A549 (cell line): ENCODE measurements at regions not wholly inside any gene's neighbourhood (a gene's known extent, or its start where the extent isn't known, plus 50 kb on each side); places are given as distances from the start of the nearest gene placed in this dataset.

Experiments used
- ATAC-seq, 2 experiments: fragments of 200-7000 bp in 1 of 2; fragments of >200 bp in 1 of 2; cut with Nextera tagmentation in 1 of 2; cut with Tn5 transposase in 1 of 2; 3 replicates each; pipeline versions ENCODE4 v1.8.0 to v1.9.1; 2018 to 2020; ENCODE audit warnings: mild to moderate bottlenecking in 1 of 2, moderate library complexity in 1 of 2
- CTCF ChIA-PET: fragments of 300-600 bp; sonication (Branson Sonifier 250); formaldehyde crosslinking; extraction: SDS; loops from one replicate; lab custom pipeline; 2021; ENCODE audit warnings: antibody characterized with exemption, inconsistent platforms; lab: Yijun Ruan, JAX
- POLR2A ChIA-PET: fragments of 350-600 bp; formaldehyde crosslinking; extraction: SDS; loops from one replicate; lab custom pipeline; 2021; ENCODE audit warnings: antibody characterized with exemption, inconsistent platforms; lab: Yijun Ruan, JAX
- DNase-seq, 2 experiments: peaks; one replicate each; pipeline versions ENCODE4 v3.0.0 to v3.0.0-alpha.2; 2011 to 2016; ENCODE audit warnings: low read depth in 1 of 2, low spot score in 1 of 2
- FAIRE-seq: peaks from 2 replicates; lab custom pipeline; 2011; peaks lifted over from hg19 to GRCh38; lab: Jason Lieb, UNC
- H3K27ac ChIP-seq, 2 experiments: fragments of >200 bp; sonication (Bioruptor Twin); formaldehyde crosslinking; 3 replicates each; pipeline ENCODE4 v1.5.1; 2016 to 2017
- H3K4me1 ChIP-seq: fragments of >200 bp; sonication (Bioruptor Twin); formaldehyde crosslinking; 3 replicates; pipeline ENCODE4 v1.6.1; 2016
- H3K4me2 ChIP-seq: fragments of >200 bp; sonication (Bioruptor Twin); formaldehyde crosslinking; 3 replicates; pipeline ENCODE4 v1.6.1; 2016
- H3K4me3 ChIP-seq: fragments of >200 bp; sonication (Bioruptor Twin); formaldehyde crosslinking; 3 replicates; pipeline ENCODE4 v1.5.1; 2016
- H3K9me3 ChIP-seq: fragments of >200 bp; sonication (Bioruptor Twin); formaldehyde crosslinking; 3 replicates; pipeline ENCODE4 v1.6.1; 2016
- ATOH8 ChIP-seq: fragments of 250-450 bp; sonication (Bioruptor Pico); IDR thresholded peaks from 2 replicates; pipeline ENCODE4 v1.5.0; 2020; ENCODE audit warnings: low read depth, mild to moderate bottlenecking, moderate library complexity
- BCL3 ChIP-seq: fragments of >200 bp; sonication (Bioruptor Twin); formaldehyde crosslinking; IDR thresholded peaks from 3 replicates; pipeline ENCODE4 v1.6.1; 2016
- CBX2 ChIP-seq: fragments of 200-600 bp; sonication (generic); IDR thresholded peaks from 2 replicates; pipeline ENCODE4 v1.6.1; 2016; ENCODE audit warnings: low read depth, mild to moderate bottlenecking, borderline replicate concordance
- CEBPB ChIP-seq, 2 experiments: fragments of >200 bp in 1 of 2; sonication (Bioruptor Twin) in 1 of 2; formaldehyde crosslinking in 1 of 2; IDR thresholded peaks; 2 replicates each; pipeline ENCODE4 v1.6.1; 2012 to 2016
- CHD2 ChIP-seq: fragments of 150-350 bp; IDR thresholded peaks from 2 replicates; pipeline ENCODE4 v1.6.1; 2014; ENCODE audit warnings: low read length; ENCODE audit not compliant: partially characterized antibody
- E2F6 ChIP-seq: IDR thresholded peaks from 2 replicates; pipeline ENCODE4 v1.6.1; 2012; ENCODE audit warnings: low read depth, borderline replicate concordance
- FOSL2 ChIP-seq, 2 experiments: fragments of 450-650 bp in 1 of 2; fragments of >200 bp in 1 of 2; sonication (Bioruptor Twin) in 1 of 2; formaldehyde crosslinking; IDR thresholded peaks; 2 replicates each; pipeline versions ENCODE4 v1.5.0 to v1.6.1; 2016 to 2020; ENCODE audit warnings: mild to moderate bottlenecking in 1 of 2, moderate library complexity in 1 of 2
- GATA3 ChIP-seq: IDR thresholded peaks from 2 replicates; pipeline ENCODE4 v1.6.1; 2012; ENCODE audit warnings: borderline replicate concordance
- HDAC2 ChIP-seq: fragments of 200-600 bp; sonication (generic); IDR thresholded peaks from 2 replicates; pipeline ENCODE4 v1.6.1; 2016
- HEYL ChIP-seq: fragments of 250-450 bp; sonication (Bioruptor Pico); IDR thresholded peaks from 2 replicates; pipeline ENCODE4 v1.8.0; 2021; ENCODE audit warnings: mild to moderate bottlenecking, moderate library complexity
- HOXB13 ChIP-seq: fragments of 250-450 bp; sonication (Bioruptor Pico); IDR thresholded peaks from 2 replicates; pipeline ENCODE4 v1.5.0; 2020; ENCODE audit warnings: low read depth, mild to moderate bottlenecking, moderate library complexity
- MAFK ChIP-seq: fragments of 450-650 bp; IDR thresholded peaks from 2 replicates; pipeline ENCODE4 v1.6.1; 2014; ENCODE audit not compliant: partially characterized antibody
- NR3C1 ChIP-seq: fragments of >200 bp; sonication (Bioruptor Twin); formaldehyde crosslinking; IDR thresholded peaks from 3 replicates; pipeline ENCODE4 v1.6.1; 2017
- POLR2A ChIP-seq: IDR thresholded peaks from 2 replicates; pipeline ENCODE4 v1.6.1; 2012; ENCODE audit warnings: mild to moderate bottlenecking, low read length
- RARB ChIP-seq: fragments of 250-450 bp; sonication (Bioruptor Pico); IDR thresholded peaks from 2 replicates; pipeline ENCODE4 v1.8.0; 2021; ENCODE audit warnings: mild to moderate bottlenecking, moderate library complexity
- TFCP2L1 ChIP-seq: fragments of 250-450 bp; sonication (Bioruptor Pico); IDR thresholded peaks from 2 replicates; pipeline ENCODE4 v1.5.0; 2021; ENCODE audit warnings: mild to moderate bottlenecking
- USF2 ChIP-seq: fragments of 450-650 bp; IDR thresholded peaks from 2 replicates; pipeline ENCODE4 v1.6.1; 2014; ENCODE audit warnings: antibody characterized with exemption
- ZFP36 ChIP-seq: fragments of 450-650 bp; IDR thresholded peaks from 2 replicates; pipeline ENCODE4 v1.6.1; 2014; ENCODE audit warnings: borderline replicate concordance; ENCODE audit not compliant: partially characterized antibody
- ZNF302 ChIP-seq: fragments of 250-450 bp; sonication (Bioruptor Pico); IDR thresholded peaks from 2 replicates; pipeline ENCODE4 v1.9.0; 2021; ENCODE audit warnings: inconsistent platforms, mild to moderate bottlenecking, moderate library complexity
- WGBS: methylation state at CpG from one replicate; pipeline ENCODE4 v1.1.6; 2017; ENCODE audit errors: missing lambda C conversion rate; 5-methylcytosine and 5-hydroxymethylcytosine counted together
- TF ChIP-seq, protein P1 (sequence below): IDR thresholded peaks from 2 replicates; pipeline ENCODE4 v1.6.1; 2012

GRCh38 chr17:77306790-77307478, 166.2 kb downstream of the SEC14L1 start:
- FAIRE-seq, result no peak
- 47% methylated on average over 13 of the region's 18 CpGs for WGBS
- peak overlapping the region; percentile 83 for H3K4me2 ChIP-seq
- CTCF ChIA-PET, result no interaction called here
- peaks cover 77% of the 10 kb centered on the region for H3K4me1 ChIP-seq
- H3K4me3 ChIP-seq, result peak overlapping the region; percentile 14; the same call in 1 of the 3 replicates
- TF ChIP-seq NR3C1, result no peak
- TF ChIP-seq, protein P1, sequence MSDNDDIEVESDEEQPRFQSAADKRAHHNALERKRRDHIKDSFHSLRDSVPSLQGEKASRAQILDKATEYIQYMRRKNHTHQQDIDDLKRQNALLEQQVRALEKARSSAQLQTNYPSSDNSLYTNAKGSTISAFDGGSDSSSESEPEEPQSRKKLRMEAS, result peak; percentile 61
- TF ChIP-seq FOSL2 (IDR thresholded peaks at IDR 0.05), result no peak
- TF ChIP-seq FOSL2 (CRISPR knock-in tag; IDR thresholded peaks at IDR 0.05), result peak; percentile 10; the same call in 1 of the 2 replicates
- TF ChIP-seq E2F6, result peak; percentile 47; the same call in 1 of the 2 replicates
- 0 out of 2 replicates have a peak, but pooled peaks have one; percentile 47 for TF ChIP-seq GATA3
- TF ChIP-seq, all 56 proteins: peak for 4
- peak; percentile 30 to 43; a peak in 5 of 6 replicates for ATAC-seq
- Histone ChIP-seq H3K9me3 (no peaks in the 10 kb centered on the region), H3K27ac (peak overlapping the region; percentile 77 to 88)
- POLR2A ChIA-PET, result no interaction called here
- peak in 1 of 2 experiments; percentile 60 for DNase-seq

GRCh38 chr17:77307479-77308198, 166.9 kb downstream of the SEC14L1 start:
- peak in 1 of 2 experiments; percentile 7; a peak in 4 of 6 replicates for ATAC-seq
- peak overlapping the region; percentile 77 to 88; a peak in 5 of 6 replicates for H3K27ac ChIP-seq
- 90% methylated on average over 12 of the region's 12 CpGs for WGBS
- peak overlapping the region; percentile 83 for H3K4me2 ChIP-seq
- FAIRE-seq, result no peak
- DNase-seq, result no peak
- H3K9me3 ChIP-seq, result no peaks in the 10 kb centered on the region
- peaks cover 70% of the 10 kb centered on the region for H3K4me1 ChIP-seq
- no peak overlapping the region for H3K4me3 ChIP-seq
- CTCF ChIA-PET, result interaction anchor here (1.4 to 1.9 kb wide), 2 partner anchors 8 to 15 kb away, joined by 4 to 5 read pairs; no protein-coding TSS in a partner anchor
- POLR2A ChIA-PET, result no interaction called here
- TF ChIP-seq MAFK, result no peak
- no peak for TF ChIP-seq TFCP2L1 (CRISPR knock-in tag)
- TF ChIP-seq POLR2A, result no peak
- TF ChIP-seq RARB (CRISPR knock-in tag), result no peak
- no peak for TF ChIP-seq ZNF302 (CRISPR knock-in tag)
- TF ChIP-seq HDAC2, result no peak
- no peak for TF ChIP-seq CHD2
- TF ChIP-seq BCL3, result no peak
- TF ChIP-seq, all 56 proteins: peak for 0

DNA sequence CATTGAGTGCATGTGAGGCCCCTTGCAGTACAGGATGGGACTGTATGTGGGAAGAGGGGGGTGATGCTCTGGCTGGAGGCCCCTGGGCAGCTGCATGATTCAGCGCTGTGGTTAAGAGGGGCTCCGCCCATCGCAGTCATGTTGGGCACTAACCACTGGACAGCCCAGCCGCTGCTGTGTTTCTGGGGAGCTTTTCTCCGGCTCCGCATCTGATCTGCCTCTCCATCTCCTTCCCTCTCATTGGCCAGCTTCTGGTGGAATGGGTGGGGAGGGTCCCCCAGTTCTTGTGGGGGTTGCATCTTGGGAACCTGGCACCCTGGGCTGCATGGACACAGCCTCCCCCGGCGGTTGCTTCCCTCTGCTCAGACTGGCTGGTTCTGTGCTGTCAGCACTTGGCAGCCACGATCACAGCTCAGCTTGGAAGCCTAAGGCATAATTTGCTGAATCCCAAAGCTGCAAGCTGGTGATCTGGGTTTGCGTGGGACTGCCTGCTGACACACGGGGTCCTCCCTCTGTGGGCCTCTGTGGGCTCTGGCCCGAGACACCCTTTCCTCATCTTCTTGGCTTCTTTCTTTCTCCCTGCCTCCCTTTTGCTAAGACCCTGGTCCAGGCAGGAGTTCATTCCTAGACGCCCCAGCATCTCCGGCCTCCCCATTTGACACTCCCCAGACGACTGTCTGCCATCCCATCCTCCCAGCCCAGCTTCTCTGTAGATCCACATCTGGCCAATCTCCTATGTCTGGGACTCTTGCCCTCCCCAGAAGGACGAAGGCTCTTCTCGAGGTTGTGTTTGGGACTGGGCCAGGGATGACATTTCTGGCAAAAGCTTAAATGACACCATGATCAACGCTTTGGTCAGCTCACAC, 168.3 kb downstream of the SEC14L1 start:
- Histone ChIP-seq H3K4me3 (no peak overlapping the region), H3K4me2 (no peak overlapping the region), H3K4me1 (peaks cover 58% of the 10 kb centered on the region), H3K27ac (peak overlapping the region in 1 of 2 experiments; percentile 88; a peak in 4 of 6 replicates), H3K9me3 (no peaks in the 10 kb centered on the region)
- 90% methylated on average over 16 of the region's 18 CpGs for WGBS
- CTCF ChIA-PET, result interaction anchor here (1.0 to 1.9 kb wide), 6 partner anchors 10 to 33 kb away, joined by 3 to 5 read pairs (median 4); no protein-coding TSS in a partner anchor
- no peak for FAIRE-seq
- no peak for TF ChIP-seq HEYL
- TF ChIP-seq HOXB13 (CRISPR knock-in tag), result no peak
- TF ChIP-seq CEBPB (IDR thresholded peaks at IDR 0.05), result no peak
- TF ChIP-seq ZFP36, result no peak
- TF ChIP-seq ATOH8, result no peak
- TF ChIP-seq USF2, result no peak
- no peak for TF ChIP-seq MAFK
- TF ChIP-seq CBX2, result no peak
- ATAC-seq, result peak in 1 of 2 experiments; percentile 10; a peak in 2 of 6 replicates
- DNase-seq, result no peak
- POLR2A ChIA-PET, result no interaction called here
